ENCODE measurements at regions not wholly inside any gene's neighbourhood (a gene's known extent, or its start where the extent isn't known, plus 50 kb on each side); places are given as distances from the start of the nearest gene placed in this dataset.

GRCh38 chr6:156389296-156389695 is 387.9 kb upstream of the ARID1B start:
- no peak for TF ChIP-seq RCOR1 (IDR thresholded peaks at IDR 0.05; ENCODE audit: low read depth, low read length)
- no peak for TF ChIP-seq SMC3 (IDR thresholded peaks at IDR 0.05)
- no peak for TF ChIP-seq EP300 (IDR thresholded peaks at IDR 0.05)
- TF ChIP-seq, protein P1, sequence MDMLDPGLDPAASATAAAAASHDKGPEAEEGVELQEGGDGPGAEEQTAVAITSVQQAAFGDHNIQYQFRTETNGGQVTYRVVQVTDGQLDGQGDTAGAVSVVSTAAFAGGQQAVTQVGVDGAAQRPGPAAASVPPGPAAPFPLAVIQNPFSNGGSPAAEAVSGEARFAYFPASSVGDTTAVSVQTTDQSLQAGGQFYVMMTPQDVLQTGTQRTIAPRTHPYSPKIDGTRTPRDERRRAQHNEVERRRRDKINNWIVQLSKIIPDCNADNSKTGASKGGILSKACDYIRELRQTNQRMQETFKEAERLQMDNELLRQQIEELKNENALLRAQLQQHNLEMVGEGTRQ (IDR thresholded peaks at IDR 0.05) = no peak
- TF ChIP-seq POLR2A (IDR thresholded peaks at IDR 0.05; ENCODE audit: low read length) = no peak

All from A549 (cell line).